C4-2B (cell line): ENCODE measurements at regions not wholly inside any gene's neighbourhood (a gene's known extent, or its start where the extent isn't known, plus 50 kb on each side); places are given as distances from the start of the nearest gene placed in this dataset.
"Not testable (repeated sequence)": the region's sequence is repeated elsewhere in the genome, so short reads cannot be mapped to it uniquely, and the experiment has no call there.

Source experiments
- ZFX ChIP-seq: fragments of 450-650 bp; IDR thresholded peaks from 2 replicates; pipeline ENCODE4 v1.6.1; 2017
- TF ChIP-seq, protein P1 (sequence below): fragments of 450-650 bp; conservative IDR thresholded peaks from 2 replicates; pipeline ENCODE4 v1.5.1; 2017; ENCODE audit warnings: mild to moderate bottlenecking

DNA sequence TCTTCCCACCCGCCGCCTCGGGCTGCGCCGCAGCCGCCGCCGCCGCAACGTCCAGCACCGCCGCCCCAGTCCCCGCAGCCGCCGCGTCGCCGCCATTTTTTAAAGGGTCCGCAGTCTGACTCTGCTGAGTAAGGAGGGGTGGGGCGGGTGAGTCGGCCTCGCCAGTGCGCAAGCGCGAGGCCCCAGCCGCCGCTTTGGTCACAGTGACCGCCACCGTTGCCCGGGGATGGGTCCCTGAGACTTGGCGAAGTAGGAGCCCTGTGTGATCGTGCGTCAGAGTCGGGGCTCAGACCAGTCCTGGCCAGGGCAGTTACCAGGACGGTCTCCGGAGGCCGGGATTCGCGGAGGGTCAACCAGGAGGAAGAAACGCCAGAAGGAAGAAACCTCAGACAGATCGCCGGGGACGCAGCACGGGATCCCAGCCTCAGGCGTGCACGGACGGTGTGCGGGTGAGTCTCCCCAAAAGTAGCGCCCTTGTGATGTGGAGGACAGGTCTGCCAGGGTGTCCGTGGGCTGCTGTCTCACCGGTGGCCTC lies 1414.2 kb upstream of the PCDH10 start:
- TF ChIP-seq ZFX, result not testable (repeated sequence)
- TF ChIP-seq, protein P1, sequence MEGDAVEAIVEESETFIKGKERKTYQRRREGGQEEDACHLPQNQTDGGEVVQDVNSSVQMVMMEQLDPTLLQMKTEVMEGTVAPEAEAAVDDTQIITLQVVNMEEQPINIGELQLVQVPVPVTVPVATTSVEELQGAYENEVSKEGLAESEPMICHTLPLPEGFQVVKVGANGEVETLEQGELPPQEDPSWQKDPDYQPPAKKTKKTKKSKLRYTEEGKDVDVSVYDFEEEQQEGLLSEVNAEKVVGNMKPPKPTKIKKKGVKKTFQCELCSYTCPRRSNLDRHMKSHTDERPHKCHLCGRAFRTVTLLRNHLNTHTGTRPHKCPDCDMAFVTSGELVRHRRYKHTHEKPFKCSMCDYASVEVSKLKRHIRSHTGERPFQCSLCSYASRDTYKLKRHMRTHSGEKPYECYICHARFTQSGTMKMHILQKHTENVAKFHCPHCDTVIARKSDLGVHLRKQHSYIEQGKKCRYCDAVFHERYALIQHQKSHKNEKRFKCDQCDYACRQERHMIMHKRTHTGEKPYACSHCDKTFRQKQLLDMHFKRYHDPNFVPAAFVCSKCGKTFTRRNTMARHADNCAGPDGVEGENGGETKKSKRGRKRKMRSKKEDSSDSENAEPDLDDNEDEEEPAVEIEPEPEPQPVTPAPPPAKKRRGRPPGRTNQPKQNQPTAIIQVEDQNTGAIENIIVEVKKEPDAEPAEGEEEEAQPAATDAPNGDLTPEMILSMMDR, result not testable (repeated sequence)
